ENCODE measurements at regions not wholly inside any gene's neighbourhood (a gene's known extent, or its start where the extent isn't known, plus 50 kb on each side); places are given as distances from the start of the nearest gene placed in this dataset.
A peak's percentile ranks its signal among the peaks of the same experiment; 100 is the strongest.

GRCh38 chrX:45322382-45322781 is 121.7 kb upstream of the DIPK2B start:
- TF ChIP-seq POLR2A (IDR thresholded peaks at IDR 0.05) (no peak), CTCF (IDR thresholded peaks at IDR 0.05) (peak; percentile 26 to 64 (median 61))
